Chondrocyte (in vitro differentiated cells): ENCODE measurements at regions not wholly inside any gene's neighbourhood (a gene's known extent, or its start where the extent isn't known, plus 50 kb on each side); places are given as distances from the start of the nearest gene placed in this dataset.

Source experiments
- DNase-seq: peaks from one replicate; pipeline ENCODE4 v3.0.0; 2021; ENCODE audit warnings: mixed read lengths, low spot score
- H3K27ac Mint-ChIP-seq: one replicate; pipeline ENCODE4 v1.8.0; 2021; ENCODE audit warnings: mild to moderate bottlenecking, moderate library complexity, mixed read lengths; ENCODE audit not compliant: unreplicated experiment
- H3K27me3 Mint-ChIP-seq: 2 replicates; pipeline ENCODE4 v1.8.0; 2021; ENCODE audit warnings: low read depth, mixed read lengths
- H3K36me3 Mint-ChIP-seq: 2 replicates; pipeline ENCODE4 v1.8.0; 2021; ENCODE audit warnings: low read depth, mixed read lengths
- H3K4me1 Mint-ChIP-seq: 2 replicates; pipeline ENCODE4 v1.8.0; 2021; ENCODE audit warnings: low read depth, mild to moderate bottlenecking, mixed read lengths
- H3K4me3 Mint-ChIP-seq: one replicate; pipeline ENCODE4 v1.8.0; 2021; ENCODE audit warnings: mild to moderate bottlenecking, moderate library complexity, mixed read lengths; ENCODE audit not compliant: unreplicated experiment
- H3K9me3 Mint-ChIP-seq: 2 replicates; pipeline ENCODE4 v1.8.0; 2021; ENCODE audit warnings: low read depth, mixed read lengths
- CTCF ChIP-seq: fragments of 200-600 bp; sonication (generic); IDR thresholded peaks from 2 replicates; pipeline ENCODE4 v1.5.0; 2021; ENCODE audit warnings: antibody characterized with exemption, mild to moderate bottlenecking, moderate library complexity

DNA sequence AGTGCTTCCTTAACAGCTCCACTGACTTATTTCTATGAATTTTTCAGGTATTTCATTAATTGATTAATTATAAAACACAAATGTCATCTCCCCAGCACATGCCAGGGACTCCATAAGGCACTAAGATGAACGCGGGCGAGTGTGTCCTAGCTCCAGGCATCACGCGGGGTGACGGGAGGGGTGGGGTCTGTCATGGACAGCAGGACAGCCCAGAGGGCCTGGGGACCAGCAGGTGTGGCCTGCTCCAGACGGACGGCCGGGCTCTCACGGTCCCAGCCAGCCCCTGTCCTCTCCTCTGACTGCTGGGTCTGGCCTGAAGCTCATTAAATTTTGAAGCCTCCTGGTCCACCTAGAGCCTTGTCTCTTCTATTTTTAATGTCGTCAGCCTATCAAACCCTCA lies 531.1 kb downstream of the BRD1 start:
- Mint-ChIP-seq H3K36me3 (peaks cover 5% of the 10 kb centered on the region), H3K9me3 (peaks cover 20% of the 10 kb centered on the region), H3K4me1 (no peaks in the 10 kb centered on the region), H3K27me3 (peaks cover 3% of the 10 kb centered on the region), H3K4me3 (no peak overlapping the region), H3K27ac (no peak overlapping the region)
- no peak for TF ChIP-seq CTCF
- DNase-seq = peak; percentile 74

GRCh38 chr22:49295851-49296560 lies 531.7 kb downstream of the BRD1 start:
- Mint-ChIP-seq H3K4me1 (no peaks in the 10 kb centered on the region), H3K27me3 (peaks cover 3% of the 10 kb centered on the region), H3K27ac (no peak overlapping the region), H3K9me3 (peaks cover 20% of the 10 kb centered on the region), H3K4me3 (no peak overlapping the region), H3K36me3 (peaks cover 5% of the 10 kb centered on the region)
- peak; percentile 86 for DNase-seq
- no peak for TF ChIP-seq CTCF

DNA sequence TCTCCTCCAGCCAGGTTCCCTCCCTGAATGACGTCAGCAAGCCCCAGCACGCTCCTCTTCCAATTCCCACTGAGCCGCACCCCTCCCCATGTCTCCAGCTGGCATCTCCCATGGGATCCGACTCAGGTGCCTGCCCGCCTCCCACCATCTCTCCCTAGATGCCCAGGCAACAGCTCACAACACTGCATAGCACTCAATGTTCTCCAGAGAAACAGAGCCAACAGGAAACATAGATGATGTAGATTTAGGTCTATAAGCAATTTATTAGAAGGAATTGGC lies 532.3 kb downstream of the BRD1 start:
- TF ChIP-seq CTCF = no peak
- DNase-seq = no peak
- Mint-ChIP-seq H3K4me3 (no peak overlapping the region), H3K27ac (no peak overlapping the region), H3K9me3 (peaks cover 20% of the 10 kb centered on the region), H3K36me3 (peaks cover 5% of the 10 kb centered on the region), H3K4me1 (no peaks in the 10 kb centered on the region), H3K27me3 (peaks cover 3% of the 10 kb centered on the region)

DNA sequence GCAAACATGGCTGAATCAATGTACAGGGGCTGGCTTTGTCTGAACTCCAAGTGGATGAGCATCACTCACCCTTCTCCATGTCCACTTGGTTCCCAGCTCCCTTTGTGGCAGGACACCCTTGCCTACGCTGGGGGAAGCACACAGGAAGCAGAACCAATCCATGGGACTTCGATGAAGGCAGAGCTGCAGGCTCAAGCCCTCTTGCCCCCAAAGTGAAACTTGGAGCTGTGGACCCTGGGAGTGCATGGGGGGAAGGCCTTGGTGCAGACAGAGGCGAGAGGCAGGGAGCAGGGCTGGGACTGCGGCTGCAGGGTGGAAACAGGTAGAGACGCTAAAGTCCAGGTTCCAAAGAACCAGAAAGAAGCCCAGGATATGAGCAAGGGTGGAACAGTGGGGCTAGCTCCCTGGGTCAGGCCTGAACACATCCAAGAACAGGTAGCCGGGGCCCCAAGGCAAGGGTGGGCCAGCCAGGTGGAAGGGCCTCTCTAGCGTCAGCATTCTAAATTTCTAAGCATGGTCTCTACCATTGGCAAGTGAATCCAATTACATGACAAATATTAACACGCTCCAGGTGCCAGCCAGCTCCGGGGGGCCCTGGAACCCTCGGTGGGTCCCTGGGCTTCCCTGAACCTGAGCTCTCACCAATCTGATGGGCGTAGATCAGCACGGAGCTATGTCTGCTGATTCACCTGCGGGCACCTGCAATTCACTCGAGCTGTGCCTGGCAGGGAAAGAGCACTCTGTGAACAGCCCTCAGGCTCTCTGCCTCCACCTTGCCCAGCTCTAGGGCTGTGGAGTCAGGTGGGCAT lies 532.8 kb downstream of the BRD1 start:
- Mint-ChIP-seq H3K27me3 (peaks cover 7% of the 10 kb centered on the region), H3K36me3 (peaks cover 5% of the 10 kb centered on the region), H3K27ac (no peak overlapping the region), H3K9me3 (peaks cover 20% of the 10 kb centered on the region), H3K4me1 (no peaks in the 10 kb centered on the region), H3K4me3 (no peak overlapping the region)
- DNase-seq = peak; percentile 55
- no peak for TF ChIP-seq CTCF

- no peak for TF ChIP-seq CTCF
- Mint-ChIP-seq H3K4me3 (no peak overlapping the region), H3K36me3 (peaks cover 5% of the 10 kb centered on the region), H3K4me1 (no peaks in the 10 kb centered on the region), H3K9me3 (peaks cover 30% of the 10 kb centered on the region), H3K27ac (no peak overlapping the region), H3K27me3 (peaks cover 8% of the 10 kb centered on the region)
- DNase-seq = peak; percentile 14
Measured at GRCh38 chr22:49292909-49293308, 534.8 kb downstream of the BRD1 start.
